Trophoblast cell (in vitro differentiated cells and primary cell): ENCODE measurements at regions not wholly inside any gene's neighbourhood (a gene's known extent, or its start where the extent isn't known, plus 50 kb on each side); places are given as distances from the start of the nearest gene placed in this dataset.
A peak's percentile ranks its signal among the peaks of the same experiment; 100 is the strongest.

Experiments used
- DNase-seq, 2 donors: peaks; one replicate each; pipeline ENCODE4 v3.0.0-alpha.2; 2016
- H2AFZ ChIP-seq: 2 replicates; pipeline ENCODE4 v1.6.1; 2013; ENCODE audit warnings: low read length, moderate library complexity, mild to moderate bottlenecking; ENCODE audit not compliant: insufficient read depth, poor library complexity
- H2AK5ac ChIP-seq: 2 replicates; pipeline ENCODE4 v1.6.1; 2013; ENCODE audit warnings: mild to moderate bottlenecking, low read length
- H2BK120ac ChIP-seq: 2 replicates; pipeline ENCODE4 v1.6.1; 2013; ENCODE audit warnings: low read length, mild to moderate bottlenecking, moderate library complexity; ENCODE audit not compliant: insufficient read depth, poor library complexity
- H2BK12ac ChIP-seq: 2 replicates; pipeline ENCODE4 v1.6.1; 2013; ENCODE audit warnings: mild to moderate bottlenecking, low read length, moderate library complexity
- H2BK5ac ChIP-seq: 2 replicates; pipeline ENCODE4 v1.6.1; 2013; ENCODE audit warnings: low read length, low read depth, moderate library complexity, mild to moderate bottlenecking; ENCODE audit not compliant: poor library complexity
- H3K14ac ChIP-seq: 2 replicates; pipeline ENCODE4 v1.6.1; 2013; ENCODE audit warnings: mild to moderate bottlenecking, low read length
- H3K18ac ChIP-seq: 2 replicates; pipeline ENCODE4 v1.6.1; 2013; ENCODE audit warnings: mild to moderate bottlenecking, low read length
- H3K23ac ChIP-seq: 2 replicates; pipeline ENCODE4 v1.6.1; 2013; ENCODE audit warnings: low read length
- H3K27ac ChIP-seq: 2 replicates; pipeline ENCODE4 v1.5.1; 2013; ENCODE audit warnings: low read depth, mild to moderate bottlenecking, inconsistent platforms, low read length, moderate library complexity
- H3K27me3 ChIP-seq: 2 replicates; pipeline ENCODE4 v1.6.1; 2013; ENCODE audit warnings: inconsistent platforms, mild to moderate bottlenecking, low read length, moderate library complexity; ENCODE audit not compliant: insufficient read depth
- H3K36me3 ChIP-seq, 2 experiments: 1 replicate in 1 of 2; 2 replicates in 1 of 2; pipeline ENCODE4 v1.6.1; 2013; ENCODE audit warnings: low read length in 2 of 2, mild to moderate bottlenecking in 2 of 2, moderate library complexity in 1 of 2; ENCODE audit not compliant: insufficient read depth in 2 of 2, control insufficient read depth in 1 of 2
- H3K4ac ChIP-seq: 2 replicates; pipeline ENCODE4 v1.6.1; 2013; ENCODE audit warnings: low read depth, mild to moderate bottlenecking, low read length, moderate library complexity
- H3K4me1 ChIP-seq, 2 experiments: 1 replicate in 1 of 2; 2 replicates in 1 of 2; pipeline ENCODE4 v1.6.1; 2013; ENCODE audit warnings: low read length in 2 of 2, mild to moderate bottlenecking in 2 of 2, moderate library complexity in 1 of 2; ENCODE audit not compliant: insufficient read depth in 2 of 2, control insufficient read depth in 1 of 2
- H3K4me2 ChIP-seq: 2 replicates; pipeline ENCODE4 v1.6.1; 2013; ENCODE audit warnings: inconsistent platforms, mild to moderate bottlenecking, low read length, moderate library complexity
- H3K4me3 ChIP-seq: 2 replicates; pipeline ENCODE4 v1.5.1; 2013; ENCODE audit warnings: mild to moderate bottlenecking, low read depth, low read length, inconsistent platforms
- H3K79me1 ChIP-seq: one replicate; pipeline ENCODE4 v1.6.1; 2013; ENCODE audit warnings: low read length
- H3K79me2 ChIP-seq: 2 replicates; pipeline ENCODE4 v1.6.1; 2013; ENCODE audit warnings: low read length, mild to moderate bottlenecking; ENCODE audit not compliant: control insufficient read depth, insufficient read depth, poor library complexity
- H3K9ac ChIP-seq: 2 replicates; pipeline ENCODE4 v1.6.1; 2013; ENCODE audit warnings: mild to moderate bottlenecking, low read length
- H3K9me3 ChIP-seq: 2 replicates; pipeline ENCODE4 v1.6.1; 2013; ENCODE audit warnings: low read depth, mild to moderate bottlenecking, control low read depth, inconsistent platforms, low read length; ENCODE audit not compliant: insufficient read depth
- H4K12ac ChIP-seq: 2 replicates; pipeline ENCODE4 v1.6.1; 2013; ENCODE audit warnings: low read depth, mild to moderate bottlenecking, low read length, moderate library complexity
- H4K8ac ChIP-seq: 2 replicates; pipeline ENCODE4 v1.6.1; 2013; ENCODE audit warnings: low read depth, mild to moderate bottlenecking, low read length, moderate library complexity
- H4K91ac ChIP-seq: one replicate; pipeline ENCODE4 v1.6.1; 2013; ENCODE audit warnings: low read depth, mild to moderate bottlenecking, low read length, moderate library complexity
- WGBS: extraction: QIAGEN DNeasy Blood & Tissue Kit; methylation state at CpG from one replicate; pipeline ENCODE4 v1.1.7; 2013; ENCODE audit warnings: missing lambda C conversion rate; ENCODE audit not compliant: insufficient read length, insufficient coverage; ENCODE audit errors: extremely low coverage; 5-methylcytosine and 5-hydroxymethylcytosine counted together

DNA sequence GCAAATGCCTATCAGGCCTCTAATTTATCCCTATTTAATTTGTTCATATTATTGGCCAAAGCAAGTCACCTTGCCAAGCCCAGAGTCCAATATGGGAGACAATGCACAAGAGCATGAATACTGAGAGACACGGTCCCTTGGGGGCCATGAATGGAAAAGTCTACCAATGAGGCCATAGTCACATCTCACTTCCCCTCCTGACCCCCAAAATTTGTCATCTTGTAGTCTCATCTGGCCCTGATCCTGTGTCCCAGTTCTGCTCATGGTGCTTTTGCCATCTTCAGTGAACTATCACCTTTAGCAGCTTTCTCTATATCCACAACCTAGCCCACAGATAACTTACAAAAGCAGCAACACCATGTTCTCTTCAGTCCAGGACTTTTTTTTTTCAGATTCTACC is 302.7 kb upstream of the MGAT5 start:
- Histone ChIP-seq H3K36me3 (no peaks in the 10 kb centered on the region), H4K91ac (no peak overlapping the region), H3K18ac (no peak overlapping the region), H3K4me1 (no peaks in the 10 kb centered on the region), H3K79me1 (no peaks in the 10 kb centered on the region), H4K12ac (no peak overlapping the region), H2AK5ac (no peak overlapping the region), H2AFZ (no peak overlapping the region), H3K27ac (no peak overlapping the region), H2BK5ac (no peak overlapping the region), H3K23ac (no peak overlapping the region), H3K9me3 (no peaks in the 10 kb centered on the region), H4K8ac (no peak overlapping the region), H2BK120ac (no peak overlapping the region), H3K79me2 (no peaks in the 10 kb centered on the region), H3K14ac (no peak overlapping the region), H3K9ac (no peak overlapping the region), H3K4ac (no peak overlapping the region), H2BK12ac (no peak overlapping the region), H3K4me2 (no peak overlapping the region), H3K27me3 (no peaks in the 10 kb centered on the region), H3K4me3 (no peak overlapping the region)
- no peak for DNase-seq
- WGBS, result no CpG with 5 or more reads among the region's 1 CpG

DNA sequence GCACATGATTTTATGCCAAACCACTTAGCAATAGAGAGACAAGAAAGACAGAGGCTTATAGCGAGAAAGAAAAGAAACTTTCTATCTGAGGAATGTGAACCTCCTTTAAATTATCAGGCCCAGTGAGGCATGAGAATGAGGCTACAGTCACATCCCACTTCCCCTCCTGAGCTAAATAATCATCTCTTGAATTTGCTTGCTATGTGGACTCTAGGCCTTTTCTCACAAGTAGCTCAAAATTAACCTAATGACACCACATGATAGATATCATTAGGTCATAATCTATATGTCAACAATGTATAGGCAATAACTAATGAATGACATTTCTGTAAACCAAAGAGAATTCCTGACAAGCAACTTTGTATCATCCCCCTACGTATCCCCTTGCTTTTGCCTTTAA is 301.5 kb upstream of the MGAT5 start:
- H2AK5ac ChIP-seq, result no peak overlapping the region
- H3K79me2 ChIP-seq, result no peaks in the 10 kb centered on the region
- H3K18ac ChIP-seq, result no peak overlapping the region
- WGBS, result no CpG with 5 or more reads among the region's 2 CpGs
- H3K4me1 ChIP-seq, result no peaks in the 10 kb centered on the region
- H3K4me3 ChIP-seq, result no peak overlapping the region
- no peak overlapping the region for H3K4me2 ChIP-seq
- H3K27ac ChIP-seq, result no peak overlapping the region
- H2BK5ac ChIP-seq, result no peak overlapping the region
- no peaks in the 10 kb centered on the region for H3K9me3 ChIP-seq
- no peaks in the 10 kb centered on the region for H3K36me3 ChIP-seq
- H3K23ac ChIP-seq, result no peak overlapping the region
- no peak overlapping the region for H4K8ac ChIP-seq
- H2BK12ac ChIP-seq, result no peak overlapping the region
- H2BK120ac ChIP-seq, result no peak overlapping the region
- H3K9ac ChIP-seq, result no peak overlapping the region
- no peak overlapping the region for H3K14ac ChIP-seq
- no peak overlapping the region for H2AFZ ChIP-seq
- H4K12ac ChIP-seq, result no peak overlapping the region
- H3K27me3 ChIP-seq, result no peaks in the 10 kb centered on the region
- no peaks in the 10 kb centered on the region for H3K79me1 ChIP-seq
- H3K4ac ChIP-seq, result no peak overlapping the region
- no peak overlapping the region for H4K91ac ChIP-seq
- DNase-seq, result no peak

DNA sequence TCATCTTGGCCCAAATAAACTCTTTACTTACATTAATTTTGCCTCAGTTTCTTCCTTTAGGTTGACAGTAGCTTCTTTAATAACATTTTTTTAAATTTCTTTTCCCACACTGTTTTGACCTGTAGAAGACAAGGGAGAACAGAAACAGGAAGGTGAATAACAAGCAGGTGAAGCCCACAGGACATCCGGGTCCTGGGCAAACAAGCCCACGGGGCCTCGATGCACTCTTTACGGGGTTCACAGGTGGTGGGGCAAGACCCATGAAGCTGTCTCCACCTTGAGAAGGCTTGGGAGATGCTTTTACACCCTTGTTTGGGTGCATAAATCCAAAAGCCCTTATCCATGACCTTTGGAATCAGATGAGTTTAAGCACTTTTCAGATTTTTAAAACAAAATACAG is 301.0 kb upstream of the MGAT5 start:
- Histone ChIP-seq H4K8ac (no peak overlapping the region), H3K14ac (no peak overlapping the region), H2AK5ac (no peak overlapping the region), H3K9me3 (no peaks in the 10 kb centered on the region), H2BK12ac (no peak overlapping the region), H3K79me1 (no peaks in the 10 kb centered on the region), H3K79me2 (no peaks in the 10 kb centered on the region), H3K4me3 (no peak overlapping the region), H3K23ac (no peak overlapping the region), H3K4ac (no peak overlapping the region), H3K9ac (no peak overlapping the region), H4K91ac (no peak overlapping the region), H3K36me3 (no peaks in the 10 kb centered on the region), H3K4me1 (no peaks in the 10 kb centered on the region), H2BK5ac (no peak overlapping the region), H3K27ac (no peak overlapping the region), H3K27me3 (no peaks in the 10 kb centered on the region), H3K18ac (no peak overlapping the region), H2BK120ac (no peak overlapping the region), H2AFZ (no peak overlapping the region), H3K4me2 (no peak overlapping the region), H4K12ac (no peak overlapping the region)
- WGBS, result no CpG with 5 or more reads among the region's 4 CpGs
- DNase-seq, result no peak

DNA sequence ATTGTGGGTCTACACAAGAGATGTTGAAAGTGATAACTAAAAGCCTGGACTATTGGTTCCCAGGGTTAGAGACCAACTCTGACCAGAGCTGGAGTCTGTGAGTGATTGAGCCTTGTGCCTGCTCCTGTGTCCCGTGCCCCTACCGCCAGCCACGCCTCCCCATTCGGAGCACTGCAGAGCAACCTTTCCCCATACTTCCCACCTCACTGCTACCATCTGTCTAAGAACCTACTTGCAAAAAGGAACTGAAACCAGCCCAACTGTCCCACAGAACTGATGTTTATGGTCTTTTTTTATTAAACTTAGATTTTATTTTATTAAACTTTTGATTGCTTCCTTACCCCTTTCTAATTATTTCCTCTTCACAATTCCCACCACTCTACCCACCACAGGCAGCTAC is 300.3 kb upstream of the MGAT5 start:
- H3K4me2 ChIP-seq, result no peak overlapping the region
- no peak overlapping the region for H3K27ac ChIP-seq
- H2AK5ac ChIP-seq, result no peak overlapping the region
- no peaks in the 10 kb centered on the region for H3K27me3 ChIP-seq
- H4K12ac ChIP-seq, result no peak overlapping the region
- no peak overlapping the region for H3K23ac ChIP-seq
- no peak overlapping the region for H4K8ac ChIP-seq
- H3K79me1 ChIP-seq, result no peaks in the 10 kb centered on the region
- H2BK12ac ChIP-seq, result no peak overlapping the region
- no peak overlapping the region for H3K18ac ChIP-seq
- H3K4me3 ChIP-seq, result no peak overlapping the region
- no CpG with 5 or more reads among the region's 4 CpGs for WGBS
- H3K79me2 ChIP-seq, result no peaks in the 10 kb centered on the region
- no peak overlapping the region for H2BK120ac ChIP-seq
- H2AFZ ChIP-seq, result no peak overlapping the region
- no peak overlapping the region for H3K4ac ChIP-seq
- no peaks in the 10 kb centered on the region for H3K4me1 ChIP-seq
- H2BK5ac ChIP-seq, result no peak overlapping the region
- no peaks in the 10 kb centered on the region for H3K36me3 ChIP-seq
- no peak overlapping the region for H3K14ac ChIP-seq
- no peak overlapping the region for H3K9ac ChIP-seq
- peak; percentile 37 to 58 for DNase-seq
- H3K9me3 ChIP-seq, result no peaks in the 10 kb centered on the region
- H4K91ac ChIP-seq, result no peak overlapping the region
